ENCODE measurements at regions not wholly inside any gene's neighbourhood (a gene's known extent, or its start where the extent isn't known, plus 50 kb on each side); places are given as distances from the start of the nearest gene placed in this dataset.

DNA sequence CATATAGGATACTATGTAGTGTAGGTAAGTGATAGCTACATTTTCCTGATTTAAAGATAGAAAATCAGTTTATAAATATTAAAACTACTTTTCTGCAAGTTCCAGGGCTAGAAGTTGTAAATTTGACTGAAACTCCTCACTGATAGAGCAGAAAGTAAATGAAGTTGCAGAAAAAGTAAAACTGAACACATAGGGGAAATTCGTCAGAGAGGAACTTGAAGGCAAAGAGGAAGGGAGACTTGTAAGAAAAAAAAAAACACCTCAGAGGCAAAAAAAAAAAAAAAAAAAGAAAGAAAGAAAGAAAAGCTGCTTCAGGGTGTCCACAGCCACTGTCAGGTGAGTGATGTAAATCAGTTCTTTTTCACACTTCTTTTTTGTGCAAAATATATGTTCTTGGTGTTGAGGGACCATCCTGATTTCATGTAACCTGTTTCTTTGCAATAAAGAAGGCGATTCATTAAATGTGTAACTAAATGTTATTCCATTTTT, 336.2 kb upstream of the ZNF462 start:
- Histone ChIP-seq H2AFZ (no peak overlapping the region), H3K27ac (no peak overlapping the region), H3K4me3 (no peak overlapping the region), H3K4me1 (ENCODE audit: insufficient read depth) (no peaks in the 10 kb centered on the region), H3K9me2 (replicated peaks; ENCODE audit: insufficient read depth) (no peaks in the 10 kb centered on the region), H3K79me2 (no peaks in the 10 kb centered on the region), H3K9me3 (ENCODE audit: low read depth) (no peaks in the 10 kb centered on the region), H3K36me3 (replicated peaks; ENCODE audit: insufficient read depth, low read depth) (no peaks in the 10 kb centered on the region), H4K20me1 (ENCODE audit: insufficient read depth, poor library complexity, severe bottlenecking) (no peaks in the 10 kb centered on the region), H3K27me3 (no peaks in the 10 kb centered on the region), H3K4me2 (no peak overlapping the region)
- 96% methylated on average over 2 of the region's 2 CpGs for WGBS (ENCODE audit: low lambda C conversion rate, missing lambda C conversion rate)
- TF ChIP-seq, protein P1, sequence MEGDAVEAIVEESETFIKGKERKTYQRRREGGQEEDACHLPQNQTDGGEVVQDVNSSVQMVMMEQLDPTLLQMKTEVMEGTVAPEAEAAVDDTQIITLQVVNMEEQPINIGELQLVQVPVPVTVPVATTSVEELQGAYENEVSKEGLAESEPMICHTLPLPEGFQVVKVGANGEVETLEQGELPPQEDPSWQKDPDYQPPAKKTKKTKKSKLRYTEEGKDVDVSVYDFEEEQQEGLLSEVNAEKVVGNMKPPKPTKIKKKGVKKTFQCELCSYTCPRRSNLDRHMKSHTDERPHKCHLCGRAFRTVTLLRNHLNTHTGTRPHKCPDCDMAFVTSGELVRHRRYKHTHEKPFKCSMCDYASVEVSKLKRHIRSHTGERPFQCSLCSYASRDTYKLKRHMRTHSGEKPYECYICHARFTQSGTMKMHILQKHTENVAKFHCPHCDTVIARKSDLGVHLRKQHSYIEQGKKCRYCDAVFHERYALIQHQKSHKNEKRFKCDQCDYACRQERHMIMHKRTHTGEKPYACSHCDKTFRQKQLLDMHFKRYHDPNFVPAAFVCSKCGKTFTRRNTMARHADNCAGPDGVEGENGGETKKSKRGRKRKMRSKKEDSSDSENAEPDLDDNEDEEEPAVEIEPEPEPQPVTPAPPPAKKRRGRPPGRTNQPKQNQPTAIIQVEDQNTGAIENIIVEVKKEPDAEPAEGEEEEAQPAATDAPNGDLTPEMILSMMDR (IDR thresholded peaks at IDR 0.05; ENCODE audit: poor library complexity): no peak
- no peak for DNase-seq (ENCODE audit: low spot score)

DNA sequence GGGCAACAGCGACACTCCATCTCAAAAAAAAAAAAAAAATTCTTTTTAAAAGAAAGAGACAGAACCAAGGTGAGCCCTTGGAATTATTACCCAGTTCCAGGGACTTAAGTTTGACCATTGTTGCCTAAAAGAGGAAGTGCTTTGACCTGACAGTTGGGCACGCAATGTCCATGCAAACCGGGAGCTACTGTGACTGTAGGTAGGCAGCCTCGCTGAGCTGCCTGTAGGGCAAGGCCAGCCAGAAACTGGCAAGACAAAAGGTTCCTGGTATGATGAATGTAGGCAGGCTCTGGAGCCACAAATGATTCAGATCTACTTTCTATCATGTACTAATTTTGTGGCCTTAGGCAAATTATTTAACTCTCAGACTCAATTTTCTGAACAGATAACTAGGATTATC, 334.8 kb upstream of the ZNF462 start:
- H3K27me3 ChIP-seq: no peaks in the 10 kb centered on the region
- WGBS (ENCODE audit: low lambda C conversion rate, missing lambda C conversion rate): 91% methylated on average over 4 of the region's 4 CpGs

DNA sequence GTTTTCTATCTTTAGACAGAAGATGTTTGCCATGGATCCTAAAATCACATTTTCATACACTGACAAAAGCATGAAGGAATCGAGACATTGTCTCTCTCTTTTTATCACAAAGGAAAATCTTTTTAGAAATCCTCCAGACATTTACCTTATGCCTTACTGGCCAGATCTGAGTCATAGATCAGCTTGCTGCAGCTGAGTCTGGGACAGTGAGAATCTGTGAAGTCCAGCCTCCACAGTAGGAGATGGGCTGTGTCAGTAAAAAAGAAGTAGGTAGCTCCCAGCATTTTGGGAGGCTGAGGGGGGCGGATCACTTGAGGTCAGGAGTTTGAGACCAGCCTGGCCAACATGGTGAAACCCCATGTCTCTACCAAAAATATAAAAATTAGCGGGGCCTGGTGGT, 333.4 kb upstream of the ZNF462 start:
- no peak overlapping the region for H3K4me2 ChIP-seq
- H4K20me1 ChIP-seq (ENCODE audit: insufficient read depth, poor library complexity, severe bottlenecking): no peaks in the 10 kb centered on the region
- no peak overlapping the region for H3K27ac ChIP-seq
- TF ChIP-seq, protein P1 (IDR thresholded peaks at IDR 0.05; ENCODE audit: poor library complexity): no peak
- no peak overlapping the region for H3K4me3 ChIP-seq
- H3K4me1 ChIP-seq (ENCODE audit: insufficient read depth): no peaks in the 10 kb centered on the region
- WGBS (ENCODE audit: low lambda C conversion rate, missing lambda C conversion rate): 86% methylated on average over 3 of the region's 3 CpGs
- no peaks in the 10 kb centered on the region for H3K79me2 ChIP-seq
- no peaks in the 10 kb centered on the region for H3K9me3 ChIP-seq (ENCODE audit: low read depth)
- no peak overlapping the region for H2AFZ ChIP-seq
- no peaks in the 10 kb centered on the region for H3K27me3 ChIP-seq
- H3K36me3 ChIP-seq (replicated peaks; ENCODE audit: insufficient read depth, low read depth): no peaks in the 10 kb centered on the region
- H3K9me2 ChIP-seq (replicated peaks; ENCODE audit: insufficient read depth): no peaks in the 10 kb centered on the region
- no peak for DNase-seq (ENCODE audit: low spot score)

More for the DNA sequence above, 334.8 kb upstream of the ZNF462 start:
- TF ChIP-seq, protein P1 (IDR thresholded peaks at IDR 0.05; ENCODE audit: poor library complexity): no peak
- no peak for TF ChIP-seq EZH2phosphoT487 (IDR thresholded peaks at IDR 0.05; ENCODE audit: low read depth, severe bottlenecking, unreplicated experiment)
- TF ChIP-seq EZH2 (IDR thresholded peaks at IDR 0.05; ENCODE audit: borderline replicate concordance): no peak
- Histone ChIP-seq H2AFZ (no peak overlapping the region), H3K9me3 (ENCODE audit: low read depth) (no peaks in the 10 kb centered on the region), H4K20me1 (ENCODE audit: insufficient read depth, poor library complexity, severe bottlenecking) (no peaks in the 10 kb centered on the region), H3K79me2 (no peaks in the 10 kb centered on the region), H3K4me2 (no peak overlapping the region), H3K27ac (no peak overlapping the region), H3K36me3 (replicated peaks; ENCODE audit: insufficient read depth, low read depth) (no peaks in the 10 kb centered on the region), H3K4me1 (ENCODE audit: insufficient read depth) (no peaks in the 10 kb centered on the region), H3K9me2 (replicated peaks; ENCODE audit: insufficient read depth) (no peaks in the 10 kb centered on the region), H3K4me3 (no peak overlapping the region)
- no peak for DNase-seq (ENCODE audit: low spot score)

DNA sequence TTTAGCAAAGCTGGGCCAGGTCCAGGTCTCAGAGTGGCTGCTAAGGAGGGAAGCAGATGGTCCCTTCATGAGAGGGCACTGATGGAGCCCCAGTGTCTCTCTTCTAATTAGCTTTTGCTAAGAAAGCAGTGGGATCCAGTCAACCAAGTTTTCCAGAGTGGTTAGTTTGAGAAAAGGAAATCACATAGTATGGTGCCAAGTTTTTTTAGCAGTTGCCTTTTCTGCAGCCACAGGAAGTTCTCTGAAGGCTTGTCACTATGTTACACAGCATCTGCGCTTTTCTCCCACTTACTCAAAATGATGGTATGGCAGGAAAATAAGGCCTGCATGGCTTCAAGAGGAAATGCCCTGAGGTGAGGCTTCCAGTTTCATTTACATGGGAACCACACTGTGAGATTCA, 331.5 kb upstream of the ZNF462 start:
- Histone ChIP-seq H3K79me2 (no peaks in the 10 kb centered on the region), H3K27ac (no peak overlapping the region), H2AFZ (no peak overlapping the region), H3K36me3 (replicated peaks; ENCODE audit: insufficient read depth, low read depth) (no peaks in the 10 kb centered on the region), H3K4me2 (no peak overlapping the region), H3K4me3 (no peak overlapping the region), H3K9me3 (ENCODE audit: low read depth) (no peaks in the 10 kb centered on the region), H3K27me3 (no peaks in the 10 kb centered on the region), H4K20me1 (ENCODE audit: insufficient read depth, poor library complexity, severe bottlenecking) (no peaks in the 10 kb centered on the region), H3K9me2 (replicated peaks; ENCODE audit: insufficient read depth) (no peaks in the 10 kb centered on the region), H3K4me1 (ENCODE audit: insufficient read depth) (no peaks in the 10 kb centered on the region)
- 95% methylated on average over 1 of the region's 1 CpG for WGBS (ENCODE audit: low lambda C conversion rate, missing lambda C conversion rate)
- no peak for DNase-seq (ENCODE audit: low spot score)
- TF ChIP-seq EZH2 (IDR thresholded peaks at IDR 0.05; ENCODE audit: borderline replicate concordance): no peak
- TF ChIP-seq EZH2phosphoT487 (IDR thresholded peaks at IDR 0.05; ENCODE audit: low read depth, severe bottlenecking, unreplicated experiment): no peak
- TF ChIP-seq, protein P1 (IDR thresholded peaks at IDR 0.05; ENCODE audit: poor library complexity): no peak

All from hepatocyte (in vitro differentiated cells).